ENCODE measurements at regions not wholly inside any gene's neighbourhood (a gene's known extent, or its start where the extent isn't known, plus 50 kb on each side); places are given as distances from the start of the nearest gene placed in this dataset.

- CTCF ChIA-PET, result no interaction called here
- Mint-ChIP-seq H3K27ac (no peak overlapping the region), H3K4me3 (no peak overlapping the region), H3K36me3 (ENCODE audit: low read depth) (no peaks in the 10 kb centered on the region), H3K4me1 (no peaks in the 10 kb centered on the region), H3K9me3 (peaks cover 8% of the 10 kb centered on the region), H3K27me3 (no peaks in the 10 kb centered on the region)
- intact Hi-C loops (cut with micrococcal nuclease), result no loop called here
- DNase-seq, result no peak
- TF ChIP-seq CTCF (IDR thresholded peaks at IDR 0.05), result no peak
- no peak for ATAC-seq (ENCODE audit: low read depth)
- POLR2A ChIA-PET, result no interaction called here
These were observed 412.5 kb upstream of the ADAMTS5 start for GRCh38 chr21:27379354-27379753.

- ChIA-PET CTCF (no interaction called here), POLR2A (no interaction called here)
- ATAC-seq (ENCODE audit: low read depth) (no peak), DNase-seq (no peak)
- H3K4me3 Mint-ChIP-seq, result no peak overlapping the region
- H3K27ac Mint-ChIP-seq, result no peak overlapping the region
- no peak for TF ChIP-seq CTCF (IDR thresholded peaks at IDR 0.05)
- H3K36me3 Mint-ChIP-seq (ENCODE audit: low read depth), result no peaks in the 10 kb centered on the region
- intact Hi-C loops (cut with micrococcal nuclease), result no loop called here
- H3K4me1 Mint-ChIP-seq, result no peaks in the 10 kb centered on the region
- H3K9me3 Mint-ChIP-seq, result no peaks in the 10 kb centered on the region
- H3K27me3 Mint-ChIP-seq, result no peaks in the 10 kb centered on the region
These were observed 405.5 kb upstream of the ADAMTS5 start for GRCh38 chr21:27372381-27372780.

- Mint-ChIP-seq H3K4me3 (no peak overlapping the region), H3K9me3 (no peaks in the 10 kb centered on the region), H3K27me3 (no peaks in the 10 kb centered on the region), H3K4me1 (no peaks in the 10 kb centered on the region), H3K27ac (no peak overlapping the region), H3K36me3 (ENCODE audit: low read depth) (no peaks in the 10 kb centered on the region)
- ChIA-PET CTCF (no interaction called here), POLR2A (no interaction called here)
- no peak for DNase-seq
- intact Hi-C loops (cut with micrococcal nuclease), result no loop called here
- TF ChIP-seq CTCF (IDR thresholded peaks at IDR 0.05), result no peak
- no peak for ATAC-seq (ENCODE audit: low read depth)
These were observed 405.1 kb upstream of the ADAMTS5 start for GRCh38 chr21:27371975-27372331.

- no peaks in the 10 kb centered on the region for H3K36me3 Mint-ChIP-seq (ENCODE audit: low read depth)
- ATAC-seq (ENCODE audit: low read depth), result no peak
- ChIA-PET POLR2A (no interaction called here), CTCF (no interaction called here)
- intact Hi-C loops (cut with micrococcal nuclease), result no loop called here
- no peaks in the 10 kb centered on the region for H3K9me3 Mint-ChIP-seq
- no peak overlapping the region for H3K4me3 Mint-ChIP-seq
- no peaks in the 10 kb centered on the region for H3K27me3 Mint-ChIP-seq
- no peaks in the 10 kb centered on the region for H3K4me1 Mint-ChIP-seq
- TF ChIP-seq CTCF (IDR thresholded peaks at IDR 0.05), result no peak
- DNase-seq, result no peak
- no peak overlapping the region for H3K27ac Mint-ChIP-seq
These were observed 404.5 kb upstream of the ADAMTS5 start for GRCh38 chr21:27371115-27371974.

GRCh38 chr21:27369978-27370571, 403.2 kb upstream of the ADAMTS5 start:
- H3K9me3 Mint-ChIP-seq, result no peaks in the 10 kb centered on the region
- H3K27ac Mint-ChIP-seq, result no peak overlapping the region
- H3K27me3 Mint-ChIP-seq, result no peaks in the 10 kb centered on the region
- no peak overlapping the region for H3K4me3 Mint-ChIP-seq
- ChIA-PET POLR2A (no interaction called here), CTCF (no interaction called here)
- DNase-seq (no peak), ATAC-seq (ENCODE audit: low read depth) (no peak)
- H3K36me3 Mint-ChIP-seq (ENCODE audit: low read depth), result no peaks in the 10 kb centered on the region
- H3K4me1 Mint-ChIP-seq, result no peaks in the 10 kb centered on the region
- intact Hi-C loops (cut with micrococcal nuclease), result no loop called here
- no peak for TF ChIP-seq CTCF (IDR thresholded peaks at IDR 0.05)

Measured in activated B cell treated with CpG ODN at 0.5 μM for 24 hours (primary cell).